HFFc6 (cell line): ENCODE measurements at regions not wholly inside any gene's neighbourhood (a gene's known extent, or its start where the extent isn't known, plus 50 kb on each side); places are given as distances from the start of the nearest gene placed in this dataset.
A peak's percentile ranks its signal among the peaks of the same experiment; 100 is the strongest.

Experiments
- DNase-seq: peaks from one replicate; pipeline ENCODE4 v3.0.0-alpha.2; 2018
- H3K27ac Mint-ChIP-seq: 2 replicates; pipeline ENCODE4 v1.8.0; 2020; ENCODE audit warnings: mild to moderate bottlenecking, mixed read lengths
- H3K27me3 Mint-ChIP-seq: 2 replicates; pipeline ENCODE4 v1.8.0; 2021; ENCODE audit warnings: mild to moderate bottlenecking, moderate library complexity, mixed read lengths; ENCODE audit not compliant: insufficient read depth
- H3K36me3 Mint-ChIP-seq: 2 replicates; pipeline ENCODE4 v1.8.0; 2021; ENCODE audit warnings: low read depth, mixed read lengths
- H3K4me1 Mint-ChIP-seq: 2 replicates; pipeline ENCODE4 v1.8.0; 2020; ENCODE audit warnings: low read depth, mixed read lengths
- H3K4me3 Mint-ChIP-seq: 2 replicates; pipeline ENCODE4 v1.8.0; 2020; ENCODE audit warnings: mild to moderate bottlenecking, moderate library complexity, mixed read lengths
- H3K9me3 Mint-ChIP-seq: 2 replicates; pipeline ENCODE4 v1.8.0; 2020; ENCODE audit warnings: mild to moderate bottlenecking, mixed read lengths
- CTCF ChIP-seq: fragments of 200-600 bp; sonication (generic); IDR thresholded peaks from 2 replicates; pipeline ENCODE4 v1.5.0; 2021; ENCODE audit warnings: antibody characterized with exemption, mild to moderate bottlenecking

- Mint-ChIP-seq H3K4me3 (peak overlapping the region; percentile 70), H3K36me3 (peaks cover 5% of the 10 kb centered on the region; the same call in 1 of the 2 replicates), H3K27ac (peak overlapping the region; percentile 98), H3K27me3 (no peaks in the 10 kb centered on the region; the same call in 1 of the 2 replicates), H3K9me3 (no peaks in the 10 kb centered on the region; the same call in 1 of the 2 replicates), H3K4me1 (peaks cover 80% of the 10 kb centered on the region)
- TF ChIP-seq CTCF = no peak
- peak; percentile 98 for DNase-seq
Measured at GRCh38 chr9:115944166-115944948, 209.2 kb upstream of the PAPPA start.

DNA sequence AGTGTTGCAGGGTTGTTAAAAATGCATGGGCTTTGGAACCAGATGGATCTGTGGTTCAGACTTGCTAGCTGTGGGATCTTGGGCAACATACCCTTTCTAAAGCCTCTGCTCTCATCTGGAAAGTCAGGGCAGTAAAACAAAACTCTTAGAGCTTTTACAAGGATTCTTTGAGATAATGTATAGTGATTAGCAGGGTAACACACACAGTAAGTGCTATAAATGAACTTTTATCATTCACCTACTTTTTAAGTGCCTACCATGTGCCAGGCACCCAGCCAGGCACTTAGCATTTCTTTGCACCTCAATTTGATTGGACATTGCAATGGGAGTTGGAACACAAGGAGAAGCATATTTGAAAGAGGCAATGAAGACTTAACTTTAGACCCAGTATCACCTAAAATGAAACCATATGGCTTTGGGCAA lies 208.6 kb upstream of the PAPPA start:
- Mint-ChIP-seq H3K27ac (peak overlapping the region; percentile 98), H3K27me3 (no peaks in the 10 kb centered on the region; the same call in 1 of the 2 replicates), H3K4me3 (peak overlapping the region; percentile 70), H3K9me3 (no peaks in the 10 kb centered on the region; the same call in 1 of the 2 replicates), H3K4me1 (peaks cover 73% of the 10 kb centered on the region), H3K36me3 (peaks cover 5% of the 10 kb centered on the region; the same call in 1 of the 2 replicates)
- TF ChIP-seq CTCF = no peak
- DNase-seq = no peak

GRCh38 chr9:115946530-115946929 lies 207.1 kb upstream of the PAPPA start:
- H3K27me3 Mint-ChIP-seq = no peaks in the 10 kb centered on the region; the same call in 1 of the 2 replicates
- peaks cover 78% of the 10 kb centered on the region for H3K4me1 Mint-ChIP-seq
- peaks cover 10% of the 10 kb centered on the region; the same call in 1 of the 2 replicates for H3K36me3 Mint-ChIP-seq
- H3K4me3 Mint-ChIP-seq = no peak overlapping the region
- no peak for TF ChIP-seq CTCF
- H3K27ac Mint-ChIP-seq = peak overlapping the region; percentile 62
- DNase-seq = no peak
- H3K9me3 Mint-ChIP-seq = no peaks in the 10 kb centered on the region; the same call in 1 of the 2 replicates

DNA sequence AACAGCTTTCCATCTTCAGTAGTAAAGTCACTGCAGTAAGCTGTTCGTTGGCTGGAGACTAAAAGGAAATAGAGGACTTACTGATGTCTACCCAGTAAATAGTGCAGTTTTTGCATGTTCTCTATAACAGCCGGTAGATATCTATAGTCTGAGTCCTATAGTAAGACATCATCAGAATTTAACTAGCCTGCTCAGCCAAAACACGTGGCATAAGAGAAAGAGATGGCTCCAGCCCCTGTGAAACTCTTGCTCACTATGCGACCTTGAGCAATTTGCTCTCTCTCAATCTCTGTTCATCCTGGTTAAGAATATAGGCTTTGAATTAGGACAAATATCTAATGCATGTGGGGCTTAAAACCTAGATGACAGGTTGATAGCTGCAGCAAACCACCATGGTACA lies 201.6 kb upstream of the PAPPA start:
- H3K4me3 Mint-ChIP-seq = no peak overlapping the region
- H3K36me3 Mint-ChIP-seq = peaks cover 6% of the 10 kb centered on the region; the same call in 1 of the 2 replicates
- peak overlapping the region; percentile 40; the same call in 1 of the 2 replicates for H3K27ac Mint-ChIP-seq
- no peak for DNase-seq
- H3K9me3 Mint-ChIP-seq = no peaks in the 10 kb centered on the region; the same call in 1 of the 2 replicates
- no peaks in the 10 kb centered on the region; the same call in 1 of the 2 replicates for H3K27me3 Mint-ChIP-seq
- peaks cover 56% of the 10 kb centered on the region for H3K4me1 Mint-ChIP-seq
- no peak for TF ChIP-seq CTCF

DNA sequence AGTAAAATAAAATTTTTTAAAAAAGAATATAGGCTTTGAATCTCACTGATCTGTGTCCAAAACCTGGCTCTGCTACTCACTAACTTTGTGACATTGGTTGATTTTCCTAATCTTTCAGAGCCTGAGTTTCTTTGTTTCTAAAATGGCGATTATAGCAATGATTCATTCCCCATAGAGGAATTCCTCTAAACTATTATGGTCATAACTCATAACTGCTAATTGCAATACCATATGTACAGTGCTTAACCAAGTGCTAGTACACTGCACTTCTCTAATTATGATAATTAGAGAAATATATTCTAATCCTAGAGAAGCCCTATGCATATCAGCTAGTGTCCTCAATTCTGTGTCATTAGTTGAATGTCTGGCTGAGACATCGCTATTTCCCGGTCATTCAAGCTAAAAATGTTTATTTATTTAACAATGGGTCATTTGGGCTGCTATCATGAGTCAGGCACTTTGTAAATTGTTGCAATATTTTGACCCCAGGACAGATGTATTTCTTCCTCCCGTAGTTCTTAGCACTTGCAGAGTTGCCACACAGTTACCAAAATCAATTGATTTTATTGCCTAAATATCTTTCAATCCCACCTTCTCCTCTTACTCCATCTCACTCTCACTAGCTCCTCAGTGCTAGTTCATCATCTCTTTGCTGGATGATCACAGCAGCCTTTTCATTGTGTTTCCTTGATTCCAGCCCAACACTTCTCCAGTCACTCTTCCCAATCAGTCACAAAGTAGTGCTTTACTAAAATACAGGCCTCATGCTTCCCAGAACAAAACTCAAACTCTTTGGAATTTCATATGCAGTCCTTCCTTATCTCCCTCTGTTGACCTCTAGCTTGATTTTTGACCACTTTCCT lies 200.9 kb upstream of the PAPPA start:
- Mint-ChIP-seq H3K27me3 (no peaks in the 10 kb centered on the region; the same call in 1 of the 2 replicates), H3K4me3 (peak overlapping the region; percentile 2; the same call in 1 of the 2 replicates), H3K4me1 (peaks cover 56% of the 10 kb centered on the region), H3K9me3 (no peaks in the 10 kb centered on the region; the same call in 1 of the 2 replicates), H3K36me3 (peaks cover 6% of the 10 kb centered on the region; the same call in 1 of the 2 replicates), H3K27ac (peak overlapping the region; percentile 76)
- peak; percentile 78 for DNase-seq
- TF ChIP-seq CTCF = no peak
